HG03175 (cell line): ENCODE measurements at regions not wholly inside any gene's neighbourhood (a gene's known extent, or its start where the extent isn't known, plus 50 kb on each side); places are given as distances from the start of the nearest gene placed in this dataset.
"Not testable (repeated sequence)": the region's sequence is repeated elsewhere in the genome, so short reads cannot be mapped to it uniquely, and the experiment has no call there.

ENCODE experiments used
- ATAC-seq: cut with Tn5 transposase; IDR thresholded peaks from one replicate; pipeline ENCODE4 v1.9.1; 2021; ENCODE audit warnings: mild to moderate bottlenecking, moderate library complexity; ENCODE audit not compliant: unreplicated experiment

DNA sequence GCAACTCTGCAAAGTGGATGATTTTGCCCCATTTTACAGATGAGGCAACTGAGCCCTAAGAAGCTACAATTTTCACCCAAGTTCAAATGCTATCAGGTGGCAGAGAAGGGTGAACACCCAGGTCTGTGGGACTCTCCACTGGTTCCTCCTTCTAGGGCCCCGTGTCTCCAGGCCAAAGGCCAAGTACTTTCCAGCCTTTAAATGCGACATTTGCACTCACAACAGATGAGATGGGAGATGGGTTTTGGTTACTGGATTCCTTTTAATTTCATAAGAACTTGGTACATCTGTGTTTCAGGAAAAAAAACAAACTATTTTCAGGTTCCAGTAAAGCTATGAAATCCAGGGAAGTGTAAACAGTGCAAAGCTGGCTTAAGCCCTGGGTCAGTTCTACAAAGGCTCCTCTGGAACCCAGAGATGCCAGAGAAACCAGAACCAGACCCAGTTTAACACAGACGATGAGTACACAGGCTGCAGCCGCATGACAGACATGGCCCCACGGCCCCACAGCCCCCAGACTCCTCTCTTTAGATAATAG is 361.7 kb downstream of the ANAPC1 start:
- ATAC-seq = no peak

GRCh38 chr2:111523009-111523408 is 361.0 kb downstream of the ANAPC1 start:
- no peak for ATAC-seq

DNA sequence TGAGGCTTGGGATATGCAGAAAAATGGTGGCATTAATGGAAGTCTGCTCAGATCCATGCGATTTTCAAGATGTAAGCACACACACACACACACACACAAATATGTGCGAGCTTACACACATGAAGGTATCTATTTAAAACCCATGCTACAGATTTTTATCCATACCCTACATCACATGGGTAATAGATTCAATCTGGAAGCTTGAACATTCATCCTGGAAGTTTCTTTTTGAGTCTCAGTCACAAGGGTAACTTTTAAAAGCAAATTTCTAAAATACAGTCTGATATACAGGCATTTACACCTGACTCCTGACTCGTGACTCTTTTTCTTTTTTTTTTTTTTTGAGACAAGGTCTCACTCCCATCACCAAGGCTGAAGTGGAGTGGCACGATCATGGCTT is 359.0 kb downstream of the ANAPC1 start:
- ATAC-seq = not testable (repeated sequence)

GRCh38 chr2:111526041-111526639 is 357.9 kb downstream of the ANAPC1 start:
- not testable (repeated sequence) for ATAC-seq

DNA sequence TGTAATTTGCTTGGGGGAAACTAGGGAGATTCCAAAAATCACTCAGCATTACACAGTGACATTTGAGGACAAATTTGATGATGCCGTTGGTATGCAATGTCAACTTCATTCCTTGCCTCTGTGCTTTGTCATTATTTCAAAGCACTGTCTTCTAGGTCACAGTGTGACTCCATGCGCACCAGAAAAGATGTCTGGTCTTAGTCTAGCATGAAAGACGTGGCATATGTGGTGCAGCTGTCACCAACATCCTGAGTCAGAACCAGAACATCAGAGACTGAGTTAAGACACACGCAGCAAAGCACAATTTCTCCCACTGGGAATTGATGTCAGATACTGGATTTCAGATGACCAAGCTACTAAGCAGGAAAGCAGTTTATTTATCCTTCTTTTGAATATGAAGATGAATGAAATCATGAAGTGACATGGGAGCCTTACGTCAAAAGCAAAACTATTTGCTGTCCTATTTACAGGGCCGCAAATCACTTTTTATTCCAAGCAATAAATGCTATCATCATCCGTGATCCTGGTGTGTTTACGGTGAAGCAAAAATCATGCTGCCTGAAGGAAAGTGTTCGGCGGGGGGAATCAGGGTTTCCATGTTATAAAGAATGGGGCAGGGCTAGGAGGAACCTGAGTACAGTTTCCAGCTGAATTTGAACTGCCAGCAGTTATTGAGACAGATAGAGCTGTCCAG is 356.1 kb downstream of the ANAPC1 start:
- not testable (repeated sequence) for ATAC-seq

GRCh38 chr2:111529022-111529421 is 355.0 kb downstream of the ANAPC1 start:
- ATAC-seq = not testable (repeated sequence)

DNA sequence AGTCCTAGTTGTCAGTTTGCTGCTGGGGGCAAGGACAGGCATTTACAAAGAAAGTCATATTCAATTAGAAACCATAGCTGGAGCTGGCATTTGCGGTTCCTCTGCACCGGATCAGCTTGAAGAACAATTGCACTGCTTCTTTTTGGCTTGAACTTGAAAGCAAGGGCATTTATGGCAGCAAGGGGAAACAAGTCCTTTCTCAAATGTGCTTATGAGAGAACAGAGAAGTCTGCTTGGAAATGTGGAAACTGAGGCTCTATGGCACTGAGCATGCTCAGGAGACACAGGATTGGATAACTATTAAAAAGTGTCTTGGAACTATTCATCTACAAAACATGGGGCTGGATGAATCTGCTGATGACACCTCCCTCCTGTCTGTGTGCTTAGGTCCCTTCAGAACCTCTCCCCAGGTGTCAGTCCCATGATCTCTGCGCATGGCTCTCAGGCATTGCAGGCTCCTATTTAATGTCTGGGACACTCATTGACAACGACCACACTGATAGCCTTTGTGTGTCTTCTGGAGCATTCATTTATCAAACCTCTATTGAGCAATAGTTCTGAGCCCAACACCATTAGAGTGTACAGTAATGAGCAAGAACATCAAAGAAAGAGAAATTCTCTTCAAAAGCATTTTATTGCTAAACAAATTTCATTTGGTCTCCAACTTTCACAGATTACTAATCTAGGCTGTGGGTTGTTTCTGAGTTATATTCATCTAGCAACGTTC is 353.6 kb downstream of the ANAPC1 start:
- not testable (repeated sequence) for ATAC-seq

- ATAC-seq = not testable (repeated sequence)
Measured at GRCh38 chr2:111532682-111533556, 351.1 kb downstream of the ANAPC1 start.

DNA sequence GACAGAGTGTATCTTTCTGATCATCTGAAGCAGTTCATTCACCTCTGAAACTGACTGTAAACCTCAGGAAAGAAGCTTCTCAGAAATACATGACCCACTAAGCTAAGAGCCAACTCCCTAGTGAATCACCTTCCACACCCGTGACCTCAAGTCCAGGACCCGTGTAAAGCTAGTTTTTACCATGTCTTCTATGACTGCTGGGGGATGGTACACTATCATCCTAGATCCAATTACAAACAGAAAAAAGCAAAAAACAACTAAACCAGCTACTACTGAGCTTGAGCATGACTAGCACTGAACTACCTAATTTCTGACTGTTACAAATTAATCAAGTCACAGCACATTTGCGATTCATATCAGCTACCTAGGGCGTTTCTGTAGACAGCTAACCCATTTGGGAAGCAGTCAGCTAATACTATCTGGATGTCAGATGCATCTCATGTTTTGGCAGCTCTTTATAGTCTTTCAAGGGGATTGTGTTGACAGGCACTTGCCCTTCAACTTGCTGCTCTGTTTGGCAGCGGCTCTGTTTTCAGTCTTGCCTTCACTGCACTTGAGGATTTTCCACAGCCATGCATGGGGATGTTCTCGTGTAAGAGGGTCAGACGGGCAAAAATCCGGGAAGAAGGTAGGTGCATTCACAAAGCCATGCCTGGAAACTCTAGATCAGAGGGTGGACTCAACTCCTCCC is 350.3 kb downstream of the ANAPC1 start:
- ATAC-seq = not testable (repeated sequence)

- no peak for ATAC-seq
Measured at GRCh38 chr2:111534910-111535352, 349.1 kb downstream of the ANAPC1 start.

DNA sequence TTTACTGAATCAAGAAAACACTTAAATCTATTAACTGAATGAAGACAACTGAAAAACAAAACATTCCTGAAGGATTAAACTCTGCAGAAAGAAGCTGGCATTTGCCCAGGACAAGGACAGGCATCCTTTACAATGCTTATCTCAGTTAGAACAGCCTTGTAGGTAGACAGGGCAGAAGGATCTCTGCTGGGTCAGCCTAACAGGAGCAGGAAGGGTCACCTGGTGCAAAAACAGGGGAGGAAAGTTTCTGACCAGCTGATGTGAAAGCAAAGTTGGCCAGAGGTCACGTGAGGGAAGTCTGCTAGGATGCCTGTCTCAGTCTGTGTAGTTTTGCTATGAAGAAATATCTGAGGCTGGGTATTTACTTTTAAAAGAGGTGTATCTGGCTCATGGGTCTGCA is 348.6 kb downstream of the ANAPC1 start:
- ATAC-seq = no peak

DNA sequence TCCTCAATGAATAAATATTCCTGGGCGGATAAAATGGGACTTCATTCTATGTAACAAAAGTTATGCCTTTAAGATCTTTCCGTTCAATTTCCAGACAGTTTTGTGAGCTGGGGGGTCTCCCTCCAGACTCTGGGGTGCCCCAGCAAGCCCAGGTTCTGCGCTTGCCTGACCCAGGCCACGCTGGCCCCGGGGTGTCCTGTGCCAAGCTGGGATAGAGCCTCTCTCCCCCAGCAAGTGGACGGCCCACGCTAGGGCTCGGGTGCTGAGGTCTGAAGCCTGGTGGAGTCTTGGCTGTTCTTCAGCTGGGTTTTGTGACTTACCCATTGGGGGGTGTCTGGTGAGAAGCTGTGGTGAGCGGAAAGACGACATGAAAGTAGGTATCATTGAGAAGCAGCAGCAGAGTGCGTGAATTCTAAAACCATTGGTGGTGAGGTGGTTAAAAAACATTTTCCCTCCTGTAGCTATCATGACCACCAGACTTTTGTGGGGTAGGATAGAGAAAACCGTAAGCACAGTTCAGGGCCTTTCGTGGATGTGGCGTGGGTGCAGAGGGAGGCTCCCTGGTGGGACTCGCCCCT is 346.8 kb downstream of the ANAPC1 start:
- ATAC-seq = no peak

- ATAC-seq = not testable (repeated sequence)
Measured at GRCh38 chr2:111539991-111540390, 344.0 kb downstream of the ANAPC1 start.

DNA sequence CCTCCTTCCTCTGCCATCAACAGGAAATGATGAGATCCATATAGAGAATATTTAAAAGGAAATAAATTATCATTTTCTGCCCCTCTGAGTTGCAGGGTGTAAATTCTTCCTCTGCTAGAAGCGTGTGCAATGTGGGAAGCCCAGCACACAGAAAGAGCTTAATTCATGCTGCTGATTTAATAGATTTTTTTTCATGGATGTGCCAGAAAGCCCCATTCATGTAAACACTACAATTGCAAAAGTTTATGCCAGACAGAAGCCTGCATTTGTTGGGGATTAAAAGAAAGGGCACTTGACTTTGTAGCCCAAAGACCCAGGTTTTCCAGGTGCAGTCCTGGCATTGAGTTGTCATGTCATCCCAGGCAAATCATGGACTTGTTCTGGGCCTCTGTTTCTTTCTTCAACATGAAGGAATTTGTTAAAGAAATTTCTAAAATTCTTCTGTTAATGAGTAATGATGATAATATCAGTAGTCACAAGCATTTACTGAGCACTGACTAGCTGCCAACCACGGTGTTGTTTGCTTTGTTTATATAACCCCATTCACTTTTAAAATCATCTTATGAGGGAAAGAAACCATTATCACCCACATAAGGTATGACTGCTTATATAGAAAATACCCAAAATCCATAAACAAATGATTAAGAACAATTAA is 341.7 kb downstream of the ANAPC1 start:
- not testable (repeated sequence) for ATAC-seq

DNA sequence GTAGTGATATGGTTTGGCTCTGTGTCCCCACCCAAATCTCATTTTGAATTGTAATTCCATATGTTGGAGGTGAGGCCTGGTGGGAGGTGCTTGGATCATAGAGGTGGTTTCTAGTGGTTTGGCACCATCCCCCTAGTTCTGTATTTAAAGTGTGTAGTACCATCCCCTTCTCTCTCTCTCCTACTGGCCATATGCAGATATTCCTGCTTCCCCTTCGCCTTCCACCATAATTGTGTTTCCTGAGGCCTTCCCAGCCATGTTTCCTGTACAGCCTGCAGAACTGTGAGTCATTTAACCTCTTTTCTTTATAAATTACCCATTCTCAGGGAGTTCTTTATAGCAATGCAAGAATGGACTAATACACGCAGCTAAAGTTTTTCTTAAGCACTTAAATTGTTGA is 340.0 kb downstream of the ANAPC1 start:
- not testable (repeated sequence) for ATAC-seq

DNA sequence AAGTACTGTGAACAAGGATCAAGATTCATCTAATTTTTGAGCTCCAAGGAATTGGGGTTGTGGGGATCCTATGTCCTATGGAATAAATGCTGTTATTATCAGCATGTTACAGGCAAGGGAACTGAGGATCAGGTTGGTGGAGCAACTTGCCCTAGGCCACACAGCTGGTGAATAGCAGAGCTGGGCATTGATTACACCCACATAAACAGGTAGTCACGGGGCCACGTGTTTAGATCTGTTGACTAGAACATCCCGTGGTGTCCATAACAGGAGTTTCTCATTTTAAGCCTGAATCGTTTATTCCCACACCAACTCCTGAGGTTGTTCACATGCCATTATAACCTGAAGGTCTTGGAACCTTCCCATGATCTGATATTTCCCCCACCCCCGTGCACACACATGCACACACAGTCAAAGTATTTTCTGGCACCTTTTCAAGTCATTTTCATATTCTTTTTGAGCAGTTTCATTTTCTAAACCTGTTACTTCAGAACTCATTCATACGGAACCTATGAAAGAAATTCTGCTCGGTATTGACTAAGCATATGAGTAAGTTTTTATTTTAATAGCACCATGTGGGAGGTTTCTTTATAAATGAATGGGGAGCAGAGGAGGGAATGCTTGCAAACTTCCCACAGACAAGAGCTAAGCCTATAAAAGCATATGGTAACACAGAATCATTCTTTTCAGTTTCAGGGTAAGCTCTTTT is 338.1 kb downstream of the ANAPC1 start:
- ATAC-seq = not testable (repeated sequence)

GRCh38 chr2:111546578-111546977 is 337.4 kb downstream of the ANAPC1 start:
- not testable (repeated sequence) for ATAC-seq

DNA sequence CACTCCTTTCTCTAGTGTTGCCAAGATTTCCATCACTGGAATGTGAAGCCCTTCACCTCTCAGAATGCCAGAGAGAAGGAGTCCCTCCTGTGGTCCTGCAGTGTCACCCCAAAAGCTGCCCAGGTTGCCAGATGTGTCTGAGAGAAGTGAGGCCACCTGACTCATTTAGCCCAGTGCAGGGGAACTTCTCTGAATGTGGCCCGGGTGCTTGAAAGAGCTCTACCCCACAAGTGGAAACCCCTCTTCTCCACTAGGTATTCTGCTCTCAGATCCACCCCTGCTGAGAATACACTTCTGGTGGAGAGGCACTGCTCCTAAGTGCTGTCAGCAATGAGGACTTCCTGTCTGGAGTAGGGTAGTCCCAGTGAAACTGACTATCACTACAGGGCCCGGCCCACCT is 334.8 kb downstream of the ANAPC1 start:
- ATAC-seq = not testable (repeated sequence)
